ENCODE measurements at regions not wholly inside any gene's neighbourhood (a gene's known extent, or its start where the extent isn't known, plus 50 kb on each side); places are given as distances from the start of the nearest gene placed in this dataset.
"Not testable (repeated sequence)": the region's sequence is repeated elsewhere in the genome, so short reads cannot be mapped to it uniquely, and the experiment has no call there.

DNA sequence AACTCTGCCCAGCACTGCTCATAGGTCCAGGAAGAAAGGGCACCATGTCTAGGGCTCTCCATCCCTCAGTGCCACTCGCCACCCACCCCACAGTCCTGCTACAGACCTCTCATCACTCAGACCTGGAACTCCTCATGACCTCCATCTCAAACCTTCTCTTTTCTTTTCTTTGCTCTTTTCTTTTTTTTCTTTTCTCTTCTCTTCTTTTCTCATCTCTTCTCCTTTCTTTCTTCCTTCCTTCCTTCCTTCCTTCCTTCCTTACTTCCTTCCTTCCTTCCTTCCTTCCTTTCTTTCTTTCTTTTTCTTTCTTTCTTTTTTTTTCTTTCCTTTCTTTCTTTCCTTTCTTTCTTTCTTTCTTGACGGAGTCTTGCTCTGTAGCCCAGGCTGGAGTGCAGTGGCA, 122.2 kb downstream of the KLF6 start:
- DNase-seq (ENCODE audit: extremely low read depth, low read depth) = no peak

DNA sequence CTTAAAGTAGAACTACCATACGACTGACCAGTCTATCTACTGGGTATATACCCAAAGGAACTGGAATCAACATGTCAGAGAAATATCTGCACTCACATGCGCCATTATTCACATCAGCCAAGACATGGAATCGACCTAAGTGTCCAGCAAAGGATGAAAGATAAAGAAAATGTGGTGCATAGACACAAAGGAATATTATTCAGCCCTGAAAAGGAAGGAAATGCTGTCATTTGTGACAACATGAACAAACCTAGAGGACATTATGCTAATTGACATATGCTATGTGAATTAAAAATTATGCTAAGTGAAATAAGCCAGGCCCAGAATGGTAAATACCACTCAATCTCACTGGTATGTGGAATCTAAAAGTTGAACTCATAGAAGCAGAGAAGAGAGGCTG, 123.7 kb downstream of the KLF6 start:
- DNase-seq (ENCODE audit: extremely low read depth, low read depth) = no peak

DNA sequence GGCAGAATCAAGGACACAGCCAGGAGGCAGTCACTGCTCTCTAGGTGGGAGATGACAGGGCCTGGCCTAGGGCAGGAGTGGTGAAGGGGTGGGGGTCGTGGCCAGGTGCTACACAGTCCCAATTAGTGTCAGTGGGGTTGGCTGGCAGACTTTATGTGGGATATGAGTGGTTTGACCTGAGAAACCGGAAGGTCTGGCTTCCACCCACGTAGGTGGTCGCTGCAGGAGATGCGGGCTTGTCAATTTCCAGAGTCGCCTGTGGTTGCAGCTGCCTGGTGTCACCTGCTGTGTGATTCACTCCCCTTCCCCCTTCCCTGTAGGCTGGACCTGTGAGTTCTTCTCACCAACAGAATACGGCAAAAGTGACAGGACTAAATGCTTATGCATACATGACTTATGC, 124.3 kb downstream of the KLF6 start:
- no peak for DNase-seq (ENCODE audit: extremely low read depth, low read depth)

DNA sequence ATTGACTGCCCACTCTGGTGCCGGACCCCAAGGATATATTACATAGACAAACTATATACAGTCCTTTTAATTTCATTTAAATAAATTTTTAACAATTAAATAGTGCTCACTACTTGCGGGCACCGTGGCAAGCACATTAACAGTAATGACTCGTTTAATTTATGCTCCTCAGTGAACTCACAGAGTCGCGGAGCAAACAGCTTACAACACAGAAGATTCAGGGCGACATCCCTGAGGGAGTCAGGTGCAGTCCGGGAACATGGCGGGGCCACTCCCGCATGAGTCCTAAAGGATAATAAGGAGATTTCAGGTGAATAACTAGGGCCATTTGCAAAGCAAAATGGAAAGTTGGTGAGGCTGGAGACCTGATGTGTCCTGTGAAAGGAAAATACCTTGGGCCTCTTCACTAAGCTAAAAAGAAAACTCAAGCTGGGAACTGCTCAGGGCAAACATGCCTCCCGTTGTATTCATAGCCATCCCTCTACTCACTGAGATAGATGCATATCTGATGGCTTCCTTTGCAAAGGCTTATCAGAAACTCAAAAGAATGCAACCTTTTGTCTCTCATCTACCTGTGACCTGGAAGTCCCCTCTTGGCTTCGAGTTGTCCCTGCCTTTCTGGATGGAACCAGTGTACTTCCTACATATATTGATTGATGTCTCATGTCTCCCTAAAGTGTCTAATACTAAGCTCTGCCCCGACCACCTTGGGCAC, 125.6 kb downstream of the KLF6 start:
- no peak for DNase-seq (ENCODE audit: extremely low read depth, low read depth)

DNA sequence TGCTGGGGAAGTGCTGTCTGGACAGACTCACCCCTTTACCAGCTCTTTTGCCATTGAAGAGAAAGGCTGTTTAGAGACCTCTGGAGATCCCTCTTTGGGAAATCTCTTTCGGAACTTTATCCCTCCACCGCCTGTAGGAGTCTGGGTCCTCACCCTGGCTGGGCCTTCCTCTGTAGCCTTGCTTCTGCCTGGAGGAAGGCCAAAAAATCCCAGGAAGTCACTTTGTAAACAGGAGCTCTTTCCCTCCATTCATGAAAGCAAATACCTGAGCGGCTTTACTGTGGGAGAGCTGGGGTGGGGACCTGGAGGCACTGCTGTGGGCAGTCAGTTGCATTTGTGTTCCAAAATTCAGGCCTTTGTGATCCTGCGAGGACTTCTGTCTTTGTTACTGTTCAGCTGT, 126.2 kb downstream of the KLF6 start:
- DNase-seq (ENCODE audit: extremely low read depth, low read depth) = no peak

DNA sequence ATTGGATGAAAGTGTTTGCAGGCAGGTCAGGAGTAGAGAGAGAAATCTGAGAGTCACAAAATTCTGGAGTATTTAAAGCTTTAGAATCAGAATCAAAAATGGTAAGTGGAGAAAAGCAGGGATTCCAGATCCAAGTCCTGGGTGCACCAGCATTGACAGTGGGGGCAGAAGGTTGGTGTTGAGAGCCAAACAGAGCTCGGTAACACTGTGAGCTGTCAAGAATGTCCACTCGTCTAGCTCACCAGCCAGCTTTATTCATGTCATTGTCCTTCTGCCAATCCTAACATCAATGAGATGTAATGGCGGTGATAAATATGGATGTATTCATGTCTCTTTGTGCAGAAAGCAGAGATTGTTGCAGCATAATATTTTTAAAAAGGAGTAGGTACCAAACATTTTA, 128.8 kb downstream of the KLF6 start:
- no peak for DNase-seq (ENCODE audit: extremely low read depth, low read depth)

DNA sequence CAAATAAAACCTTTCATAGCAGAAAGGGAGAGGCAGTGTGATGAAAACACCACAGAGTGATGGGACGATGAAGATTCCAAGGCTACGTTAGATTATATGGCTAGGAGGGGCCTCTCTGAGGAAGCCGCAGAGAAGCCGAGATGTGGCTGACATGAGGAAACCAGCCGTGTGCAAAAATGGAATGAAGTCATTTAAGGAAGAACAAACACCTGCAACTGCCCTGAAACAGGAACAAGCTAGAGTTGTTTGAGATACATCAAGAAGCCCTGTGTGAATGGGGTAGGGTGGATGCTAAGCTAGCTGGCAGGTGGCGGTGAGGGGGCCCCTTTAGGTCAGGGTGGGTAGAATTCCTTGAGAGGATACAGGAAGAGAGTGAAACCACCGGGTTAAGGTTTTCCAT, 129.5 kb downstream of the KLF6 start:
- DNase-seq (ENCODE audit: extremely low read depth, low read depth) = no peak

DNA sequence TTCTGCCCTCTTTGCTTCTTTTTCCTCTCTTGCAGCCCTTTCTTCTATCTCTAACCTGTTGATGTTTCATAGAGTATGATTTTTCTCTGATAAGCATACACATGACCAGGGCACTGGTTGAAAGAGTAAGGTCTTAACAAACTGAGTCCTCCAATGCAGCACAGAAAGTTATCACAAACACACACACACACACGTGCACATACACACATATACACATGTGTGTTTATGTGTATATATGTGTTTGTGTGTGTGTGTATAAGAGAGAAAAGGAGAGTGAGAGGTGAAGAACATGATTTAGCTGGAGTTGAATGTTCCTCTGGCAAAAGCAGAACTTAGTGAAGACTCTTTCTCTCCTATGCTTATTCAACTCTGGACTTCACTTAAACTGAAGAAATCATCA, 130.0 kb downstream of the KLF6 start:
- DNase-seq (ENCODE audit: extremely low read depth, low read depth) = no peak

DNA sequence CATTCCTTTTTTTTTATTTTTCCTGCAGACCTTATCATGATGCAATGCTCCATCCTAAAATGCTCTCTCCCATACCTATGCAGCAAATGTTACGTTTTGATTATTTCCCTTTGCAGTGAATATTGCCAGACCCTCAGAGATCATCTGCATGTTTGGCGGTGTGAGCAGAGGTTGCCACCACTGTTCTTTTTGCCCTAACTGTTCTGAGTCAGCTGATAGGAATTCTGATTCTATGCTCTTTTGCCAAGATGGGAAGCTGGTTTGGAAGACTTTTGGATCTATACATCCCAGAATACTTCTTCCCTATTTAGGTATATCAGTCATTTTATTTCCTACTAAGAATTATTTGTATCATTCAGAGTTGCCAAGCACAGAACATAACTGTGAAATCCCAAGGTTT, 130.5 kb downstream of the KLF6 start:
- DNase-seq (ENCODE audit: extremely low read depth, low read depth) = no peak

DNA sequence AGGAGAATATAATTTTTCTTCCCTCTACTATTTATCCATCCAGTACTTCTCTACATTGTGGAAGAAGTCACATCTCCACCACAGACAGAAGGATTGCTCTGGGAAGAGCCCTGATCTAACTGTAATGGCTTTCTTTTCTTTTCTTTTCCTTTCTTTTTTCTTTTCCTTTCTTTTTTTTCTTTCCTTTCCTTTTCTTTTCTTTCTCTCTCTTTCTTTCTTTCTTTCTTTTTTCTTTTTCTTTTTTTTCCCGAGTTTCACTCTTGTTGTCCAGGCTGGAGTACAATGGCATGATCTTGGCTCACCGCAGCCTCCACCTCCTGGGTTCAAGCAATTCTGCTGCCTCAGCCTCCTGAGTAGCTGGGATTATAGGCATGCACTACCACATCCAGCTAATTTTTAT, 131.7 kb downstream of the KLF6 start:
- not testable (repeated sequence) for DNase-seq (ENCODE audit: extremely low read depth, low read depth)

DNA sequence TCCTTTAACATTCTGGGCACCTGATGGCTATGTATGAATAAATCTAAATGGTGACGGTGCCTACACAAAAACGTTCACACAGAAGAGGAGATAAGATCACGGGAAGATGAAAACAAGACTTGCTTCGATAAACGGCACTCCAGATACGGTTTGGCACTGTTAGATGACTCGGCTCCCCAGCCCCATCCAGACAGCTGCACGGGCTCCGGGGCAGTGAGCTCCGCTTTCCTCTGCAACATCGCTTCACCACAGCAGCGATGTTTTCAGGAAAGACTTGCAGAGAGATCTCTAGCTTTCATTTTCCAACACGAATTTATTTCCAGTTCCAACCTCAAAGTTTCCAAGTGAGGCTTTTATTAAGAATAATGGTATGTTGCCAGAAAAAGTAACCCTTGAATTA, 132.1 kb downstream of the KLF6 start:
- no peak for DNase-seq (ENCODE audit: extremely low read depth, low read depth)

DNA sequence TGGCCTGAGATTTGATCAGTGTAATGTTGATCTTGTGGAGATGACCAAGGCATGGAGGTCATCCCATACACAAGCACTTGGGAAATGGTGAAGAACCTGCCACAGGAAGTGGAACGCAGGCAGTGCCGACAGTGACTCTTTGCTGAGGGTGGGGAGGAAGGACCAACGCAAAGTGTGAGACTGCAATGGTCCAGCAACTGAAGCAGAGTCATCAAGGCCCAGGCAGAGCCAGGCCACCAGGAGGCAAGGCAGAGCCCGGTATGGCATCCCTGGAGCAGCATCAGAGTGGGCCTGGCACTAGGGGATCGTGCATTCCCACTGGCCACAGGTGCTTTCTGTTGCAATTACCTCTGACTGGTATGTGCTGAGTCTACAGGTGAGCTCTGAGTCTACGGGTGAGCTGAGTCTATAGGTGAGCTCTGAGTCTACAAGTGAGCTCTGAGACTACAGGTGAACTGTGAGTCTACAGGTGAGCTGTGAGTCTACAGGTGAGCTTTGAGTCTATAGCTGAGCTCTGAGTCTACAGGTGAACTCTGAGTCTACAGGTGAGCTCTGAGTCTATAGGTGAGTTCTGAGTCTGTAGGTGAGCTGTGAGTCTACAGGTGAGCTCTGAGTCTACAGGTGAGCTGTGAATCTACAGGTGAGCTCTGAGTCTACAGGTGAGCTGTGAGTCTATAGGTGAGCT, 132.9 kb downstream of the KLF6 start:
- no peak for DNase-seq (ENCODE audit: extremely low read depth, low read depth)

DNA sequence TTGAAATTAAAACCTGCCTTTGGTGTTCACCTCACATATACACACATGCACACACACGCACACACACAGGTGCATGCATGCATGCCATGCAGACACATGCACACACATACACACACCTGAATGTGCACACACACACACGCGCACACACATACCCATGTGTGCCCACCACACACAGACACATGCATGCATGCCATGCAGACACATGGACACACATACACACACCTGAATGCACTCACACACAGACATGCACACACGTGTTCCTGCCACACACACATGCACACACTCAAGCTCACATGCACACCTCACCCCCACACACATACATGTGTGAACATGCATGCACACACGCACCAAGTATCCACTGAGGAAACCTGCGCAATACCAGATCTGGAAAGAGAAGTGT, 136.4 kb downstream of the KLF6 start:
- no peak for DNase-seq (ENCODE audit: extremely low read depth, low read depth)

DNA sequence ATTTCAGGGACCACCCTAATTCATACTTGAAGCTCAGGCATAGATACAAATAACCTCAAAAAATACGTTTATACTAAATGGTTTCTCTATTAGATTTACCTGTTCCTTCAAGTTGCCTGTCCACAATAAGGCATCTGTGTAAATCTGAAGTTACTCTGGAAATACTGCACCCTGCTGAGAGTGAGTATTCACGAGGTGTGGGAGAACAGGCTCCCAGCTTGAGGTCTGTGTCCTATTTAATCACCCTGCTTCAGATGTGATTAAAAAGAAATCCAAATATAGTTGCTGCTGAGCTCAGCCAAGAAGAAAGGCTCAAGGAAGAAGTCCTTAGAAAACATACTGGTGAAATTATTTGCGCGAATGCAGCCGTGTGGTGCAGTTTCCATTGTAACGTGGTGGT, 136.8 kb downstream of the KLF6 start:
- no peak for DNase-seq (ENCODE audit: extremely low read depth, low read depth)

DNA sequence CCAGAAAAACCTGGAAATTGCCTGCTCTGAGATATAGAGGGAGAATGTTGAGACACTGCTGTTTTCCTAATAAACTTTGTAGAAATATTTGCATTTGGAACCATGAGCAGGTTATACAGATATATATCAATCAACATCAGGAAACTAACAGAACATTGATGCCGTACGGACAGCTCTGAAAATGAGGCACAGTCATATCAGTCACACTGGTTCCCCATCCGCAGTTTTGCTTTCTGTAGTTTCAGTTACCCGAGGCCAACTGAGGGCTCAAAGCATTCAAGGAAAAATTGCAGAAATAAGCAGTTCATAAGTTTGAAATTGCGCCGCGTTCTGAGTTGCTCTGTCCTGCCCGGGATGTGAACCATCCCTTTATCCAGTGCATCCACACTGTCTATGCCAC, 137.9 kb downstream of the KLF6 start:
- DNase-seq (ENCODE audit: extremely low read depth, low read depth) = no peak

DNA sequence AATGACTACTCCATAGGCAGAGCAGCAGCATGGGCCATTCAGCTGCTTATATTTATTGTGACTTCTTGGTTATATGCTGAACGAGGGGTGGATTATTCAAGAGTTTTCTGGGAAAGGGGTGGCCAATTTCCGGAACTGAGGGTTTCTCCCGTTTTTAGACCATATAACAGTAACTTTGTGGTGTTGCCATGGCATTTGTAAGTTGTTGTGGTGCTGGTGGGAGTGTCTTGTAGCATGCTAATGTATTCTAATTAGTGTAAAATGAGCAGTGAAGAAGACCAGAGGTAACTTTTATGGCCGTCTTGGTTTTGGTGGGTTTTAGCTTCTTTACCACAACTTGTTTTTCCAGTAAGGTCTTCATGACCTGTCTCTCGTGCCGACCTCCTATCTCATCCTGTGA, 139.6 kb downstream of the KLF6 start:
- DNase-seq (ENCODE audit: extremely low read depth, low read depth) = no peak

DNA sequence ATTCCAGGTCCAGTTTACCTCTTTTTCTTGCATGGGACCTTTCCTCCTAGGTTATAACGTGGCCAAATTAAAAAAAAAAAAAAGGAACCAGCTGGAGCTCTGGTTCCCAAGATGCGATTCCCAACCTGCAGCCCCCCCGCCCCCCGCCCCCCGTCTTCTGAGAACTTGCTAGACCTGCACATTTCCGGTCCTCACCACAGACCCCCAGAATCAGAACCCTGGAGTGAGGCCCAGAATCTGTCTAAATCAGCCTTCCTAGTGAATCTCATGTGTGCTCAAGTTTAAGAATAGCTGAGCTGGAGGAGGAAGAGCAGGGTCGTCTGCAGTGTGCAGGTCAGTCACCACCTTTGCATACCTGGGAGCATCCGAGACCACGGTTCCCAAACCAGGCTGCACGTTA, 144.2 kb downstream of the KLF6 start:
- no peak for DNase-seq (ENCODE audit: extremely low read depth, low read depth)

DNA sequence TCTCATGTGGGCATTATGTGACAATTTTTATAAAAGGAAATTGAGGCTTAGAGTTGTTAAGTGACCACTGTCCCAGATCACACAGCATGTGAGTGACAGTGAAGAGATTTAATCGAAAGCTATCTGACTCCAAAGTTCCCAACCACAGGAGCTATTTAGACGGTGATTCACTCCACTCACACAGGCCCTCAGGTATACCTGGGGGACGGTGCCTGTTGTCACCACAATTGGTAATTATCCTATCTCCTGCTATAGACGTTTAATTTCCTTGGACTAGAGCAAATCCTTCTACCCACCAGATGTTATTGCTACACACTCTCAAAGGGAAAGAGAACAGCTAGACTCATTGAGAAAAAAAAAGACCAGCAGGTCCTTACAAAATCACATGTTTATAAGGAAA, 145.5 kb downstream of the KLF6 start:
- DNase-seq (ENCODE audit: extremely low read depth, low read depth) = no peak

DNA sequence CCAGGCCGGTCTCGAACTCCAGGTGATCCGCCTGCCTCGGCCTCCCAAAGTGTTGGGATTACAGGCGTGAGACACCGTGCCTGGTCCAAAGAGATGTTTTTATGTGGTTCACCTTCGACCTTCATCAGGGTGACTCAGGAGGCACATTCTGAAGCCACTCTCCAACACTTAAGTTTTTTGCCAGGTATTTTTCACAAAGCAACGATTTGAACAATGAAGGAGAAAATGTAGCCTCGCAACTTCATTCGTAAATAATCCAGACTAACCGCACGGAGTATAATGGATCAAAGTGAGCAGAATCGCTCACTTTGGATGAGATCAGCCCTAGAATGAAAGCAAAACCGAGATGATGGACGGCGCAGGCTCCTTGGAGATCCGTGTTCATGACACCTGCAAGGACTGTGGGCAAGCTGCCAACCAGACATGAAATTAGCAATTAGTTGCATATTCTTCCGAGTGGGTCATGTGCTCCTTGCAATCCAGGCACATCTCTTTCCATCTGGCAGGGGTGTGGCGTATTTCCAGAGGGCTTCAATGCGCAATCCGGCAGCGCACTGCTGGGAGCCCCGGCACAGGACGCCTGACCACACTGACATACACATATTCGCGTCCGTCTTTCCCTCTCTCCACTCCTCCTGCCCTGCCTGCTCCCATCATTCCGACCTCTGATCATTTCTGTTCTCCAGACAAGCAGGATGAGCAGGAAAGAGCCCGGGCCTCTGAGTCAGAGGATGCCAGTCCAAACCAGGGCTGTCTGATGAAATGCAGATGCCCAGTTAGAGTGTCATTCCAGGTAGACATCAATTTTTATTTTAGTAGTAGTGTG, 148.4 kb downstream of the KLF6 start:
- no peak for DNase-seq (ENCODE audit: extremely low read depth, low read depth)

DNA sequence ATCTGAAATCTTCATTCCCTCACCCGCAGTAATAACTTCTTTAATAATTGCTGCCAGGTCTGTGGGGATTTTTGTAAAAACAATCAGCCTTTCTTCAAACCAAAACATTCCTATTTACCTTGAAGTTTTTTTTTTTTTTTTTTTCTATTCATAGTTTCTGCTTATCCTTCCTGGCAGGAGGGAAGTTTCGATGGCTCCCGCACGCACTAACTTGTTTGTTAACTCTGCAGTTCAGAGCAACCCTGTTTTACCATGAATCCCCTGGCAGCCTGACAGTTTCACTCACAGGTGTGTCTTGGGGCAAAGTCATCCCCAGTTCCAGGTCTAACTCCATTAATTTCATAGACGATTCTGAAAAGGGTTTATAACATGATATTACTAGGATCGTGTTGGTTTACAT, 149.3 kb downstream of the KLF6 start:
- DNase-seq (ENCODE audit: extremely low read depth, low read depth) = no peak

DNA sequence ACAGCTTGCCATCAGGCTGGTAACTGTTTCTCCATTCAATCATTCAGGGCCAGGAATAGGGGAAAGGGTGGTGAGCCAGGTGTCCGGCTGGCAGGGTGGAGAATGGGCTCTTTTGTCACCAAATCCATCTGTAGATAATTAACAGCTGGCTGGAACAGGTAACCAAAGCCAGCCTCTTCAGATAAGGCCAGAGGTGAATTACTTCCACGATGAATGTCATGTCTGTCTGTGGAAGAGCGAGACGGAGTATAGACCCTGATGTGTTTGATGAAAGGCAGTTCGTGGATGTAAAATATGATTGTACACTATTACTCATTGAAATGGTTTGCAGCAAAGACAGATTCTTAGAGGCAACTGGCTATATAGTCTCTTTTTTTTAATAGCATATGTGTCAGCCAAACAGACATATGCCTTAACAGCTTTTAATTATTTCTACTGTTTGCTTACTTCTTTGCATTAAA, 149.8 kb downstream of the KLF6 start:
- no peak for DNase-seq (ENCODE audit: extremely low read depth, low read depth)

DNA sequence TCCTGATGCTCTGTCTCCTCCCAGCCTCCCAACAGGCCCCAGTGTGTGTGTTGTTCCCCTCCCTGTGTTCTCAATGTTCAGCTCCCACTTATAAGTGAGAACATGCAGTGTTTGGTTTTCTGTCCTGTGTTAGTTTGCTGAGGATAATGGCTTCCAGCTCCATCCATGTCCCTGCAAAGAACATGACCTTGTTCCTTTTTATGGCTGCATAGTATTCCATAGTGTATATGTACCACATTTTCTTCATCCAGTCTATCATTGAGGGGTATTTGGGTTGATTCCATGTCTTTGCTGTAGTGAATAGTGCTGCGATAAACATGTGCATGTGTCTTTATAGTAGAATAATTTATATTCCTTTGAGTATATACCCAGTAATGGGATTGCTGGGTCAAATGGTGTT, 150.4 kb downstream of the KLF6 start:
- not testable (repeated sequence) for DNase-seq (ENCODE audit: extremely low read depth, low read depth)
